ENCODE measurements at regions not wholly inside any gene's neighbourhood (a gene's known extent, or its start where the extent isn't known, plus 50 kb on each side); places are given as distances from the start of the nearest gene placed in this dataset.

DNA sequence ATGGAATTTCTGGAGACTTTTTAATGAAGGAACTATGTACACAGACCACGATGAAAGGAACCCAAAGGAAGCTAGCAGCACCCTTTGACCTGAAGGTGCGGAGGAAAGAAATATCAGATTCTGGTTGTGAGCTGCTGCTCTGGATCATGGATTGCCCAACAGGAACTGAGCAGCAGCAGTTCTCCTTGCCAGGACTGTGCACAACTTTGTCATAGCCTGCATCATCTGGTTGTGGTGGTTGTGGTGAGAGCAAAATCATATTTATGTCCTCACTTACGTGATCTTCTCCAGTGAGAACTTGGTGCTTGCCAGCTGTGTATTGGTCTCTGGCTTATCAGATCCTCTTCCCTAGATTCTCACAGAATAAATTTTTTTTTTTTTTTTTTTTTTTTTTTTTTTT lies 70.7 kb upstream of the LPAR1 start (continued):
- no peak for TF ChIP-seq RAD21 (conservative IDR thresholded peaks at IDR 0.05)
- TF ChIP-seq SMC3 (conservative IDR thresholded peaks at IDR 0.05; ENCODE audit: poor library complexity), result no peak

DNA sequence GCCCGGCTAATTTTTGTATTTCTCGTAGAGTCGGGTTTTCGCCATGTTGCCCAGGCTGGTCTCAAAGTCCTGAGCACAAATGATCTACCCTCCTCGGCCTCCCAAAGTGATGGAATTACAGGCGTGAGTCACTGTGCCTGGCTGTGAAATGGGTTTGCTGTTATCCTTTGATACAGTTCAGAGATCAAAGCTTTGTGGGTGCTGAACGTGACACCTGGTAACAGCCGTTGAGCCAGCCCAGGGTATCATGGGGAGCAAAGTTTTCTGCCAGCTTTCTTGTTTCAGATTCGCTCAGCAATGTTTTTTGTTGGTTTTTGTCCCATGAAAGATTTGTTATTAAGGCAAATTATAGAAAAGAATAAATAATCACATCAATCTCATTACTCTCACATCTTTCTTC lies 68.9 kb upstream of the LPAR1 start:
- no peak overlapping the region for H3K27ac ChIP-seq (ENCODE audit: low read length)
- no peak for TF ChIP-seq TAF1 (IDR thresholded peaks at IDR 0.05; ENCODE audit: low read depth)
- no peak for TF ChIP-seq MXI1 (conservative IDR thresholded peaks at IDR 0.05; ENCODE audit: poor library complexity, severe bottlenecking)
- no peak for TF ChIP-seq SMC3 (conservative IDR thresholded peaks at IDR 0.05; ENCODE audit: poor library complexity)
- TF ChIP-seq, protein P1, sequence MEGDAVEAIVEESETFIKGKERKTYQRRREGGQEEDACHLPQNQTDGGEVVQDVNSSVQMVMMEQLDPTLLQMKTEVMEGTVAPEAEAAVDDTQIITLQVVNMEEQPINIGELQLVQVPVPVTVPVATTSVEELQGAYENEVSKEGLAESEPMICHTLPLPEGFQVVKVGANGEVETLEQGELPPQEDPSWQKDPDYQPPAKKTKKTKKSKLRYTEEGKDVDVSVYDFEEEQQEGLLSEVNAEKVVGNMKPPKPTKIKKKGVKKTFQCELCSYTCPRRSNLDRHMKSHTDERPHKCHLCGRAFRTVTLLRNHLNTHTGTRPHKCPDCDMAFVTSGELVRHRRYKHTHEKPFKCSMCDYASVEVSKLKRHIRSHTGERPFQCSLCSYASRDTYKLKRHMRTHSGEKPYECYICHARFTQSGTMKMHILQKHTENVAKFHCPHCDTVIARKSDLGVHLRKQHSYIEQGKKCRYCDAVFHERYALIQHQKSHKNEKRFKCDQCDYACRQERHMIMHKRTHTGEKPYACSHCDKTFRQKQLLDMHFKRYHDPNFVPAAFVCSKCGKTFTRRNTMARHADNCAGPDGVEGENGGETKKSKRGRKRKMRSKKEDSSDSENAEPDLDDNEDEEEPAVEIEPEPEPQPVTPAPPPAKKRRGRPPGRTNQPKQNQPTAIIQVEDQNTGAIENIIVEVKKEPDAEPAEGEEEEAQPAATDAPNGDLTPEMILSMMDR (IDR thresholded peaks at IDR 0.05; ENCODE audit: poor library complexity, severe bottlenecking), result no peak
- TF ChIP-seq RAD21 (conservative IDR thresholded peaks at IDR 0.05), result no peak
- no peak for TF ChIP-seq POLR2AphosphoS5 (IDR thresholded peaks at IDR 0.05)
- TF ChIP-seq EZH2 (IDR thresholded peaks at IDR 0.05; ENCODE audit: borderline replicate concordance, insufficient read depth, low read length, poor library complexity, severe bottlenecking), result no peak
- TF ChIP-seq EP300 (conservative IDR thresholded peaks at IDR 0.05; ENCODE audit: poor library complexity, severe bottlenecking), result no peak
- TF ChIP-seq, protein P2, sequence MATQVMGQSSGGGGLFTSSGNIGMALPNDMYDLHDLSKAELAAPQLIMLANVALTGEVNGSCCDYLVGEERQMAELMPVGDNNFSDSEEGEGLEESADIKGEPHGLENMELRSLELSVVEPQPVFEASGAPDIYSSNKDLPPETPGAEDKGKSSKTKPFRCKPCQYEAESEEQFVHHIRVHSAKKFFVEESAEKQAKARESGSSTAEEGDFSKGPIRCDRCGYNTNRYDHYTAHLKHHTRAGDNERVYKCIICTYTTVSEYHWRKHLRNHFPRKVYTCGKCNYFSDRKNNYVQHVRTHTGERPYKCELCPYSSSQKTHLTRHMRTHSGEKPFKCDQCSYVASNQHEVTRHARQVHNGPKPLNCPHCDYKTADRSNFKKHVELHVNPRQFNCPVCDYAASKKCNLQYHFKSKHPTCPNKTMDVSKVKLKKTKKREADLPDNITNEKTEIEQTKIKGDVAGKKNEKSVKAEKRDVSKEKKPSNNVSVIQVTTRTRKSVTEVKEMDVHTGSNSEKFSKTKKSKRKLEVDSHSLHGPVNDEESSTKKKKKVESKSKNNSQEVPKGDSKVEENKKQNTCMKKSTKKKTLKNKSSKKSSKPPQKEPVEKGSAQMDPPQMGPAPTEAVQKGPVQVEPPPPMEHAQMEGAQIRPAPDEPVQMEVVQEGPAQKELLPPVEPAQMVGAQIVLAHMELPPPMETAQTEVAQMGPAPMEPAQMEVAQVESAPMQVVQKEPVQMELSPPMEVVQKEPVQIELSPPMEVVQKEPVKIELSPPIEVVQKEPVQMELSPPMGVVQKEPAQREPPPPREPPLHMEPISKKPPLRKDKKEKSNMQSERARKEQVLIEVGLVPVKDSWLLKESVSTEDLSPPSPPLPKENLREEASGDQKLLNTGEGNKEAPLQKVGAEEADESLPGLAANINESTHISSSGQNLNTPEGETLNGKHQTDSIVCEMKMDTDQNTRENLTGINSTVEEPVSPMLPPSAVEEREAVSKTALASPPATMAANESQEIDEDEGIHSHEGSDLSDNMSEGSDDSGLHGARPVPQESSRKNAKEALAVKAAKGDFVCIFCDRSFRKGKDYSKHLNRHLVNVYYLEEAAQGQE (IDR thresholded peaks at IDR 0.05; ENCODE audit: borderline replicate concordance), result no peak
- H3K9me2 ChIP-seq (ENCODE audit: insufficient read depth, low read length), result no peaks in the 10 kb centered on the region
- H3K4me2 ChIP-seq (ENCODE audit: low read length), result no peak overlapping the region
- no peaks in the 10 kb centered on the region for H3K9me3 ChIP-seq (ENCODE audit: low read length)
- no peaks in the 10 kb centered on the region for H3F3A ChIP-seq (ENCODE audit: insufficient read depth, low read length, poor library complexity, severe bottlenecking)
- H3K79me2 ChIP-seq (replicated peaks; ENCODE audit: insufficient read depth, low read length), result no peaks in the 10 kb centered on the region
- no peak overlapping the region for H3K9ac ChIP-seq (ENCODE audit: low read length)
- no peaks in the 10 kb centered on the region for H4K20me1 ChIP-seq (ENCODE audit: insufficient read depth)
- no peaks in the 10 kb centered on the region for H3K27me3 ChIP-seq (ENCODE audit: insufficient read depth, low read depth, low read length)
- H2AFZ ChIP-seq (ENCODE audit: low read depth, low read length), result no peak overlapping the region
- no peak overlapping the region for H3K4me3 ChIP-seq (ENCODE audit: low read length)
- no peaks in the 10 kb centered on the region for H3K36me3 ChIP-seq (ENCODE audit: insufficient read depth, low read length)

DNA sequence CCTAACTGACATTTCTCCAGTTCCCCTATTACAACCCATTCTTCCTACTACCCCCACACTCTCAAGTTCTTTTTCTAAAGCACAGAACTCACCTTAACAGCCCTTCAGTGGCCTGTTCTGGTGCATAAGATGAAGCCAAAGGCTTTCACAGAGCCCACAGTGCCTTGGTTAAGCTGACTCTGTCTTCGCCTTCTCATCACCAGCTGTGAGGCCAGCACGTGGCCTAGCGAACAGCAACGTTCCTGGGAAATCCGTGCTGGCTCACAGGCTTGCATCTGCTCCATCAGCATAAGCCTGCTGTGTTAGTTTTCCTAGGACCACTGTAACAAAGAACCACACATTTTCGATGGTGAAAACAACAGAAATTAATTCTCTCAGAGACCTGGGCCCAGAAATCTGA lies 67.9 kb upstream of the LPAR1 start:
- no peak overlapping the region for H3K4me2 ChIP-seq (ENCODE audit: low read length)
- H4K20me1 ChIP-seq (ENCODE audit: insufficient read depth), result no peaks in the 10 kb centered on the region
- H3K27me3 ChIP-seq (ENCODE audit: insufficient read depth, low read depth, low read length), result no peaks in the 10 kb centered on the region
- H3K9me3 ChIP-seq (ENCODE audit: low read length), result no peaks in the 10 kb centered on the region
- no peaks in the 10 kb centered on the region for H3K79me2 ChIP-seq (replicated peaks; ENCODE audit: insufficient read depth, low read length)
- no peaks in the 10 kb centered on the region for H3F3A ChIP-seq (ENCODE audit: insufficient read depth, low read length, poor library complexity, severe bottlenecking)
- H2AFZ ChIP-seq (ENCODE audit: low read depth, low read length), result no peak overlapping the region
- no peak overlapping the region for H3K9ac ChIP-seq (ENCODE audit: low read length)
- no peaks in the 10 kb centered on the region for H3K9me2 ChIP-seq (ENCODE audit: insufficient read depth, low read length)
- no peak overlapping the region for H3K4me3 ChIP-seq (ENCODE audit: low read length)
- H3K27ac ChIP-seq (ENCODE audit: low read length), result no peak overlapping the region
- H3K36me3 ChIP-seq (ENCODE audit: insufficient read depth, low read length), result no peaks in the 10 kb centered on the region
- no peak for TF ChIP-seq EP300 (conservative IDR thresholded peaks at IDR 0.05; ENCODE audit: poor library complexity, severe bottlenecking)
- TF ChIP-seq, protein P2 (IDR thresholded peaks at IDR 0.05; ENCODE audit: borderline replicate concordance), result no peak
- TF ChIP-seq SMC3 (conservative IDR thresholded peaks at IDR 0.05; ENCODE audit: poor library complexity), result no peak
- no peak for TF ChIP-seq POLR2AphosphoS5 (IDR thresholded peaks at IDR 0.05)

Data from neural cell (in vitro differentiated cells).